HUDEP-2 (cell line): ENCODE measurements at regions not wholly inside any gene's neighbourhood (a gene's known extent, or its start where the extent isn't known, plus 50 kb on each side); places are given as distances from the start of the nearest gene placed in this dataset.

ENCODE experiments used
- DNase-seq, 76 experiments: peaks; one replicate each; lab custom pipeline; 2025; ENCODE audit not compliant: unreplicated experiment in 76 of 76; lab: John Stamatoyannopoulos, UW

DNA sequence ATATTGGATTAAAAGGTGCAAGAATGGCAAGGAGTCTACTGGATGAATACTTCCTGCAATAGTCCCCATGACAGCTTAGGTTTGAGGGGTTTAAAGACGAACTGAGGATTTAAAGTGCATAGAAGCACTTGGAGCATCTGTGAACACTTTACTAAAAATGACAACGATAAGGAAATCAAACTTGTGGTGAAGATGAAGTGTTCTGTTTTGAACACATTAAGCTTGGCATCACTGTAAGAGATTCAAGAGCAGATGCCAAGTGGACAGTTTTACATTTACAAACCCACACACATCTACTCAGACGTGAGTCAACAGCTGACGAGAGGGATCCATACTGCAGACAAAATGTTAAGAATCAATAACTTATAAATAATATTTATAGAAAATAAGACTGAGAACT, 918.7 kb downstream of the CDH11 start:
- DNase-seq = no peak

DNA sequence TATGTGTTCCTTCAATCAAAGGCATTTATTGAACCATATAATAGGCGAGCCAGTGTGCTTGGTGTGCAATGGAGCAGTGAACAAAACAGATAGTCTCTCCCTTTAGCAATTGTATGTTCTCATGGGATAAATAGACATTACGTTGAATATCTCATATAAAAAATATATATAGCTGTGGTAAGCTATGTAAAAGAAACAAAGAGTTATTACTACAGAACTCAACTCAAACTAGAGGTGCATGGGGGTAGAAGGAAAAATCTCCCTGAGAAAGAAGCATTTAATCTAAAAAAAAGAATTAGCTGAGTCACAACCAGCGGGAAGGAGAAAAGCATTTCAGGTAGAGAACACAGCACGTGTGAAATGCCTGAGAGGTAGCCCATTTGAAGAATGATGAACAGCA, 919.3 kb downstream of the CDH11 start:
- DNase-seq = no peak

DNA sequence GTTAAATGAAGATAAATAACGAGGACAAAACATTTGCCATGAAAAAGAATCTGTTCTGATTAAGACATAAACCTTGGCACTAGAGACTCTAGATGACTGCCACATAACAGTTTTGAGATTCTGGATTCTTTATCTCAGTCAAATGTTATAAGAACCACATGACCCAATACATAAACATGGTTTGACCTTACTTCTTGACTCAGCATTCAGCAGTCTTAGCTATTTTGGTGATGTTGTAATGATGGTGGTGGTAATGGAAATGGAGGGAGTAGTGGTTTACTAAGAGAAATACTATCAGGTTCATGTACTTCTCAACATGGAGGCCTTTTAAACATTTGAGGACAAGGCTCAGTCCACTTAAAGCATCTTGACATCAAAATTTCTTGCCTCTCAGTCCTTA, 925.4 kb downstream of the CDH11 start:
- no peak for DNase-seq

DNA sequence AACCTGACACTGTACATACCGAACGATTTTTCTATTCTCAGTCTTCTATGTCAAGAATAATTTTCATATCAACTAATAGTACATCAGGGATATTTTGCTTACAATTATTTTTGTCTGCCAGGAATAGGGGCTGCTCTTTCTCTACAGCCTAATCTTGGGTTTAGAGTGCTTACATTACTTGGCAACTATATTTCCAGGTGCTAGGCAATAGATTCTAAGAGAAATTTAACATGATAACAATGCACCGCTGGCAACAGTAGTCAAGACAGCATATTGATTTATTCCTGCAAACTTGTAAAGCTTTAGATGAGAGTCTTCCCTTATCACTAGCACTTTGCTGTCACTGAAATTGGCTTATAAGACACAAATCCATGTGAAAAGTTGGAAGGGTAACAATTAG, 935.9 kb downstream of the CDH11 start:
- no peak for DNase-seq

DNA sequence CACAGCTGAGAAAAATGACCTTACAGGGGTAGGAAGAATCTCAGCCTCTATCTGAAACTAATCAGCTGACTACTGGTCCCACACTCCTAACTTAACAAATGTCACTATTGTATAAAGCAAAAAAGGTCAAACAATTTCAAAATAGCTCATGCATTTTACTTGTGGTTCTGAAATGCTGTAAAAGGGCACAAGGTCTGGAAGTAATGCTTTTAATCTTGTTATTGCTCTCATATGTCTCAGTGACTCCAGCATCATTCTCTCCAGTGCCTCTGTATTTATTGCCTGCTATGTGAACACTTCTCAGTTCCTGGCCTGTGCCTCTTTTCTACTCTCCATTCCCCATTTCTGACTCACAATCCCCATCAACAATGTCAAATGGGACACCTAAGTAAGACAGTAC, 937.7 kb downstream of the CDH11 start:
- no peak for DNase-seq

DNA sequence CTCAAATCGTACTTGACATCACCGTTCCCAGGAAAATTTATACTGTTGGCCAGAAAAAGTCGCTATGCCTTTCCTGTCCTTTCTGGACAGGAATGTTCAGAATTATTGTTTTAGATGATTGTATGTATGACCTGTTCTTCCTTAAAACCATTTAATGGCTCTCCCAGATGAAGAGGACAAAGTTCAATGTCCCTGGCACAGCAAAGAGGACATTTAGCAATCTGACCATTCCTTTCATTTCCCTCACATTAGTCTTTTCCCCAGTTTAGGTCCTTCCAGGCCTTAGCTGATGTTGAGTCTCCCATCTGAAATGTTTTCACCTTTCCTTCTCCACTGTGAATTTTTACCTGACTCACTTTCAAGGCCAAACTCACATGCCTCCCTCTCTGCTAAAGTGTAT, 938.9 kb downstream of the CDH11 start:
- DNase-seq = no peak

DNA sequence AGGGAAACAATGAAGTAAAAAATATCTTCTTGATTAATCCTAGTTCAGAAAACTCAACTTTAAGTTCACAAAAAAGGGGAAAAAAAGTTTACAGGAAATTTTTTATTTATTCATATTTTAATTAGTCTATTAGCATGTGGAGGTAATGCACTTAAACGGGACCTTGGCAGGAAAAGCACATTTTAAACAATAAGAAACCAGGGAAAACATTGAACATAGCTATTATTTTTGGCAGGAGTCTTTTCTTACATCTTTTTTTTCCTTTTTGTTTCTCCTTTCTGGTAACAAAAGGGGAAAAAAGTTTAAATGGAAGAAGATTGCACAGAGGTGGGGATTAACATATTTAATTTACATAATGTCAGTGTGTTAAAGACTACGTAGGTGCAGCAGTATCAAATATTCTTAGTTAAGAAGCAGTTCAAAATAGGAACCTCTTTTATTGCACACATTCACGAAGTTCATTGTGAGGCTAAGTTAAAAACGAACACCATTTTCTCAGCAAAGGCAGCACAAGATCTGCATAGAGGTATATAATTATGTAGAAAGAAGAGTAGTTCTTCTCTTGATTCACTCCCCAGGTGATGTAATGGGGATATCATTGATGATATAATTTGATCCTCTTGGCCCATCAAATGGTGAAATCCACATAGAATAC, 940.5 kb downstream of the CDH11 start:
- DNase-seq = no peak

DNA sequence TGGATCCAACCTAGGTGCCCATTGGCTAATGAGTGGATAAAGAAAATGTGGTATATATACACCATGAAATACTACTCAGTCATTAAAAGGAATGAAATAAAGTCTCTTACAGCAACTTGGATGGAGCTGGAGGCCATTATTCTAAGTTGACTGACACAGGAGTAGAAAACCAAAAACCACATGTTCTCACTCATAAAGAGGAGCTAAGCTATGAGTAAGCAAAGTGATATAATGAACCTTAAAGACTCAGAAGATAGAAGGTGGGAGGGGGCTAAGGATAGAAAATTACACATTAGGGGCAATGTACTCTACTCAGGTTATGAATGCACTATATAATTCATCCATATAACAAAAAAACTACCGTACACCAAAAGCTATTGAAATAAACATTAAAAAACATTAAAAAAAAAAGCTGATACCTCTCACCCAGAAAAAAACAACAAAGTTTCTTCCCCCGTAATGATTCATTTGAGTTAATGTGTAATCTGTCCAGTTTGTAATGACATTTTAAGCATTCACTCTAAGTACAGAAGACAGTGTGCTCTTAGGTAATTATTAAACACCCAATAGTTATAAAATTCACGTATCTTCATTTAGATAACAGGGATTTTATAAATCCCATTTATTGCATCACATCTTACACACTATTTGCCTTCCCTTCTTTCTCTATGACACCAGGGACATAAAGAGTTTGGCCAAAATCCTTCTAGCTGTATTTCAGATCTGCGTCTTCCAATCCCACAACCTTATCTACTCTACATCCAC, 941.5 kb downstream of the CDH11 start:
- DNase-seq = no peak

DNA sequence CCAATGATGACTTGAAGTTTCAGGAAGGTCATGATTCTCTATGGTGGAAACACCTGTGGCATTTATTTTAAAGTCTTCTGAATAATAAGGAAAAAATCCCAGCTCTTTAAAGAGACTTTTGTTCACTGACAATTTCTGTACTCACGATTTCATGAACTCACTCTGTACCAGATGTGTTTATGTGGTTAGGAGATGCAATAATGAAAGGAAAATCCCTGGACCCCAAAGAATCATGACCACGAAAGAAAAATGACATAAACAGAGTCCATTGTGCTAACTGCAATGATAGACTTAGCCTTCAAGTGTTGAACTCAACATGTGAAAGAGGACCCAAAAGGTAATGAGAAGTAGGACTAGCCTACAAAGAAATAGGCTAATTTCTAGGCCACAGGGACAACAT, 947.5 kb downstream of the CDH11 start:
- no peak for DNase-seq

DNA sequence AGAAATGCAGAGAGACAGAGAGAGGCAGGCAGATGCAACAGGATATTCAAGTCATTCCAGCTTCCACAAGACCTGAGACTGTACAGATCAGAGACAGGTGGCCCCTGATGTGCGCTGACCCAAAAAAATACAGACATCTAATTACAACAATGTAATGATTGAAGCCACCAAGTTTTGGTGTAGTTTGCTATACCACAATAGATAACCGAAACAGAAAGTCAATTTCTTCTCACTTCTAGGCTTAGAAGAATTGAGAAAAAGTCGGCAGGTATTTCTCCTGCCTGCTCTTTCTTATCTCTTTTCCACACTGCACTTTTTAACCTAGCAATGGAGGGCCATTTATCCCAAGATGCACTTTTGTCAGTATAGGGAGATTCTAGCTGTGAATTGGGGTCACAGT, 949.2 kb downstream of the CDH11 start:
- no peak for DNase-seq

DNA sequence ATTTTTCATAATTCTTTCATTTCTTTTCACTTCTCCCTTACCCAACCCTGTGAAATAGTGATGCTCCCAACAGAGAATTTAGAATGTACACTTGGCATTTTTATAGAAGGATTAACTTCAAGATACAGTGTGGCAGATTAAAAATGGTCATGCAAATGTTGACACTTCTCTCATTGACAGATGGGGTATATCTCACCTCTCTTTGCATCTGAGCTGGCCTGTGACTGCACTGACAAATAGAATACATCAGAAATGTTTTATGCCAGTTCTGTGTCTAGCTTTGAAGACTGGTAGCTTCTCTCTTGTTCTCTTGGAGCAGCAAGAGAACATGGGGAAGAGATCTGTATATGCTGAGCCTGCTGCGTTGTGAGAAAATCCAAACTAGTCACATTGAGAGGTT, 949.6 kb downstream of the CDH11 start:
- DNase-seq = no peak

DNA sequence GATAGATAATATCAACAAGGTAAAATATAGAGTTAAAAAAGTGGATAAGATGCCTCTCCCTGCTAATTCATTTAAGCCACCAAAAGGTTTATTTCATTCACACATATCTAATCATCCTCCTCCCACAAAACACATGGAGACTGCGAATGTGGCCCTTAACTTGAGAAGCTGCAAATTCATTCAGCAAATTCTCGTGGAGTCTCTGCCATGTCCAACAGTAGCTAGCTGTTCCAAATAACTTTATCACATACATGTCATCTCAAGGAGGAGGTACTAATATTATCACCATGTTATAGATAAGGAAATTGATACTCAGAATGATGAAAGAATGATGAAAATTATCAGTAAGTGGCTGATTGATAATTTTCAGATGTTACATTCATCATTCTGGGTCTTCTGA, 950.2 kb downstream of the CDH11 start:
- no peak for DNase-seq

DNA sequence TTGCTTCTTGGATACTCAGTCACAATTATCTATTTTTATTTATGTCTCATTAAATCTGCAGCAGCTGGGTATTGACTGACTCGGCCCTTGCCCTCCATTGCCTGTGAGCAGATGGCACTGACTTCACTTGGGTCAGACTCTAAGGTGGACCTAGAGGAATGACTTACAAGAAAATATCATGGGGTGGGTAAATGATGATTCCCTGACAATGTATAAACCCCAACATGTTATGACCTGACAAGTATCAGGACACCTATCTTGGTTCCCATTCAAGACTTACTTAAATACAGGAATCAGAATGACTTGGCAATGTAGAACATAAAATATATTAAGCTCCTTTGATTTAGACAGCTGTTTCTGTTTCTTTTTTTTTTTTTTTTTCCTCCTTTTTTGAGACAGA, 953.5 kb downstream of the CDH11 start:
- no peak for DNase-seq

DNA sequence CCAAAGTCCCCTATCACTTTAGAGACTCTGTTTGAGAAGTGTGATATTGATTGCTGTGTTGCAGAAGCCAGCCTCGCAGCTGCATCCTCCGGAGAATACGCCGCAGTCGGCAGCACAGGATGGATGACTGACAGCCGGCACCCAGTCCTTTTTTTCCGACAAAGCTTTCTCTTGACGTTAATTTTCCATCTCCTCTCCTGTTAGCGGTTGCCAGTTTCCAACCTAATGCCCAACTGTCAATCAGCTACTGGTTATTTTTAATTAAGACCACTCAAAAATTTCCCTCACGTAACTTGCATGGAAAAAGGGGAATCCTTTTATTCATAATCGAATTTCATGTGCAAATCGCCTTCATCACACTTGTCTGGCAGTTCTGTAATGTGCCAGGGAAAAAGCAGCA, 953.9 kb downstream of the CDH11 start:
- no peak for DNase-seq

DNA sequence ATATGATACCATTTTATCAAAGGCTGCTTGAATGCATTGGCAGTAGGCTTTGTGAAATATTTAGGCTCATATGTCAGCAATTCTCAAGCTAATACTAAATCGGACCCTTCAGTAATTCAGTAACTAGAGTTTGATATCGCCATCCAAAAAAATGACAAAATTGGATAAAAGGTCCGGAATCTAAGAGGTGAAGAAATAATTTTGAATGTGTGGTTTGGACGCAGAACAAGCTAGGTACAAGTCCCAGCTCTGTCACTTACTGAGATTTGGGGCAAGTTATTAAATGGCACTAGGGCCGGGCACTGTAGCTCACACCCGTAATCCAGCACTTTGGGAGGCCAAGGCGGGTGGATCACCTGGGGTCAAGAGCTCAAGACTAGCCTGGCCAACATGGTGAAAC, 956.5 kb downstream of the CDH11 start:
- DNase-seq = no peak

DNA sequence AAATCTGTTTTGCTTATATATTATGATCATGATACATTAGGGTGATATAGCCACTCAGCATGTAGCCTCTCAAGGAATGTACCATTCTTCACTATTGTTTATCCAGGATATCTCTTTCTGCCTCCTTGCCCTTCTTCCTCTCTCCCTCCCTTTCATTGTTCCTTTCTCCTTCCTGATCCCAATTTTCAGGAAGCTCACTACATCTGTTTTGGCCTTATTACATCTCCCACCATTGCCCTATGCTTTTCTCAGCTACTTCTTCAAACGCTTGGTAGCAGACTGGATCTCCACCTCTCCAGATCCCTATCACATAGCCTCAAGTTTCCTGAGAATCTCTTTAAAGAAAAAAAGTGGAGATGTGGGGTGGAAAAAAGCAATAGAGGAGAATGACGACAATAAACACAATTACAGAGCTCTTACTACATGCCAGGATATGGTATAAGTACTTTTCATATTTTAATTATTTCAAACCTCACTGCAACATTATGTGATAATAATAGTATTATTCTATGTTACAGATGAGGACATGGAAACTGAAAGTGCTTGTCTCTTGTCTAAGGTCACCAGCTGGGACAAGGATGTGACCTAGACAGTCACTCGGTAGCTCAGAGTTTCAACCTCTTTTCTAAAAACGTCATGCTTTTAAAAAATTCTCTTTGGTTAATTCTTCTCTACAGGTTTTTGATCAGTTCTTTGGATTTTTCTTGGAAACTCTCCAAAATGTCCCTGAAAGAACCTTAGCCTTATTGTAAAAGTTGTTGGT, 959.1 kb downstream of the CDH11 start:
- DNase-seq = no peak

DNA sequence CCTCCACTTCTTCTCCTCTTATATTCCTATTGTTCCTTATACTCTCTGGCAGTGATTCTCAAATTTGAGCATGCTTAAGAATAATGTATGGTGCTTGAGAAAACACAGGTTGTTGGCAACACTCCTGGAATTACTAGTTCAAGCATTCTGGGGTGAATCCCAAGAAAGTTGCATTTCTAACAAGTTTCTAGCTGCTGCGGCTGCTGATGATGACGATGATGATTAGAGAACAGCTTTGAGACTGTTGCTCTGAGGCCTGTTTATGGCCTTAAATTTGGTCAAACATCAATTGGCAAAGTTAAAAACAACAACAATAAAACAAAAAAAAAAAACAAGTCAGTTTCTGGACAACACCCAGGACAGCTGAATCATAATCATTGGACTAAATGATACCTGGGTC, 961.9 kb downstream of the CDH11 start:
- DNase-seq = no peak

DNA sequence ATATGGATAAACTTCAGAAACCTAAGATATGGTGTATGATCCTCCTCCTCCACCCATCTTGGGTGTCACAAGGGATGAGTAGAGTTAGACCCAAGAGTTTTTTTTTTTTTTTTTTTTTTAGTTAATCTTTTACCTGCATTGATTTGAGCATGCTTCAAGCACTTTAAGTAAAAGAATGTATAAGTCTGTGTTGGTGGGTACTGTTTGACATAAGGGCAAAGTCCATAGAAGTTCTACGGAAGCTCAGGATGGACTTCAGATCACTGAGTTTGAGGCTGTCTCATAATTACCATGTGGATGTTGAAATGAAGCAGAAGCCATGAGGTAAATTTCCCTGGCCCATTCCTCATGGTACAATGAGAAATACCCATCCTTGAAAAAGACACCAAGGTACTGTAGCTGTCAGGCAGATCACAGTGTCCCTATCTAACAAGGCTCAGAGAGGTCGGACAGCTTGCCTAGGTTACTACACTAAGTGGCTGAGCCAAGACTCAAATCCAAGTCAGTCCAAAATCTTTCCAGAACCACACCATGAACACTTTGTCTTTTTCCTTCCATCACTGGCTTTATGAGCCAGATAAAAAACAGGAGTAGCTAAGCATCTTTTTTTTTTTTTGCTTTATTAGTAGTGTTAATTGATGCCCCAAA, 962.8 kb downstream of the CDH11 start:
- DNase-seq = no peak

DNA sequence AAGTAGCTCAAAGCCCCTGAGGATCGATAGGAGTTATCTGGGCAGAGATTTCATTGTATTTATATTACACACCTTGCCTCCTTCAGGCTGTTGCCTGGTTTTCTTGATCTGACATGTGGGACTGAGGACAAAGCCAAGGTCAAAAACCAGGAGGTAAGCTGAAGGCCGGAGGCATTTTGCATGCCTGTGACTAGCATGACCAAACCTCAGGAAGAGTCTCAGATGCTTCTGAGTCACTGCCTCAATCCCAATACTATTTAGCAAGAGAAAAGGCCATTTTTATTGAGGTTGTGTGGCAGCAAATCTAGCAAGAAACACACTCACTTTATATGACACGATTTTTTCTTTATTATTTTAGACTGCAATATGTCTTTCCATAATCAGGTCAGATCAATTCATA, 968.1 kb downstream of the CDH11 start:
- DNase-seq = no peak

DNA sequence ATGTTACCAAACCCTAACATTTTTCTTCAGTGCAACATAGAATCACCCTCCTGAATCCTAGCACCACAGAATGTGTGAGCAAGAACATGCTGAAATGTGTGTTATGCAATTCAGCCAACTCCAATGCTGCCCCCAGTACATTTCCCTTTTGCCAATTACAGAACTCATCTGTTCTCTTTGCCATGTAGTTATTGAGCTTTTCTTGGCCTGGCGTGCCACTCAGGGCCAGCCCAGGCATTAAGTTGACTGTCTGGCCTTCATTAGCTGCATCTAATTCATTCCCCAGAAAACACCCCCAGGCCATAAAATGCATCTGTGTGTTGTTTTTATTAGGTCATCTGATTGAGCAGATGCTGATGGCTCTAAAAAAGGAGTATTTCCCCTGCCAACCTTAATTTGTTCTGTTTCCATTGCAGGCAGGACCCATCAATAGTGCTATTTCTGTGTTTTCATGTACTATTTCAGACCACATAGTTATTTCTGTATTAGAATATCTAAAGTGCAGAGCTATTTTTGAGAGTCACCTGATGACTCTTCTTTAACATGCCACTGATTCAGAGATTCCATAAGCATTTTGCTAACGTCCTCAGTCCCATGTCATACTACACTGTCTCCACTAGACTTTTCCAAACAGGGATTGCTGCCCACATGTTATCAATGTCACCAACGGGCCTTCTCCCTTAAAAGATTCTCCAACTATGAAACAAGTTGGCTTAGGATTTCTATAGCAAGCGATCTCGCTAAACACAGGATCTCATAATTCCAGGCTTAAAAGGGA, 969.7 kb downstream of the CDH11 start:
- DNase-seq = no peak

DNA sequence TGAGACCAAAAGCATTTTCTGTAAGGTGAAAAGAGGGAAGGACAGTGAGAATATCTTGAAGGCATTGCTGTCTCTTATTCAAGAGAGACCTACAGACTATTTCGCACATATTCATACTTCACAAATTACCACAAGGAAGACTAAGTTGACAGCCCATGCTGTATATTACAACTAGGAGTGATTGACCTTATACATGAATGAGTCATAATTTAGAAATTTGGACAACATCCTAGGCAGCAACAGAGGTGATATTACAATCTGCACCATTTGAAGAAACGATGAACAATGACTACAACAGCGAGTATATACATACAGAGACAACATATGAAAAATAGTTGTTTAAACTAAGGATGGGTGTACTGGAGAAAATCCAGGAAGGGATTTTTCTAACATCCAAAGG, 971.7 kb downstream of the CDH11 start:
- no peak for DNase-seq
